GM19238 (cell line): ENCODE measurements at regions not wholly inside any gene's neighbourhood (a gene's known extent, or its start where the extent isn't known, plus 50 kb on each side); places are given as distances from the start of the nearest gene placed in this dataset.

Source experiments
- DNase-seq: peaks from one replicate; pipeline ENCODE4 v3.0.0; 2011; ENCODE audit warnings: low spot score; ENCODE audit not compliant: insufficient read length

DNA sequence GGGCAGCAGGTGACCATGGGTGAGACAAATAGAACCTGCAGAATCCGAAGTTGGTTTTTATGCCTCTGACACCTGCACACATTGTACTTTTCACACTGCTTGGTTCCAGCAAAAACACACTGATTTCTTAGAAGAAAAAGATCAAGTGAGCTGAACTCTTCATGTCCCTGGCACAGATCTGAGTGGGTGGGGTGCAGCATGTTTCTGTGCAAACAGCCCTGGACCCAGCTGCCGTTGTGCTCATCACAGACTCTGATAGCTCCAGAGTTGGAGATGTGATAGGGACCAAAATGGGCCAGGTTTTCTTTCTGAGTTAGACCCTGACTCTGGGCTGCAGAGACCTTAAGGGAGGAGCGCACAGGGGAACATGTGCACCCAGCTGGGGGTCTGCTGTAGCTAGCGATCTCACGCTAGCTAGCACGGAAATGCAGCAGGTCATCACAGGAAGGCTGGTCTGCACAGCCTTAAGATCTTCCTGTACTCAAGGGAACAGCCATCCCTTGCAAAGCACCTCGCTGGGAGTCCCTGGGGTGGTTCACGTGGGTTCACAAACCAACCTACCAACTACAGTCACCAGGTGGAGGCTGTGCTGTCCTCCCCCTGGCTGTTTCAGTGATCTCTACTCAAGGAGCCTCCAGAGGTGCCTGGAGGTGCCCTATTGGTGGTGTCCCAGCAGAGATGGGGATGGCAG, 291.1 kb downstream of the PTPRU start:
- DNase-seq: no peak

GRCh38 chr1:29525941-29526340, 289.6 kb downstream of the PTPRU start:
- DNase-seq: no peak

DNA sequence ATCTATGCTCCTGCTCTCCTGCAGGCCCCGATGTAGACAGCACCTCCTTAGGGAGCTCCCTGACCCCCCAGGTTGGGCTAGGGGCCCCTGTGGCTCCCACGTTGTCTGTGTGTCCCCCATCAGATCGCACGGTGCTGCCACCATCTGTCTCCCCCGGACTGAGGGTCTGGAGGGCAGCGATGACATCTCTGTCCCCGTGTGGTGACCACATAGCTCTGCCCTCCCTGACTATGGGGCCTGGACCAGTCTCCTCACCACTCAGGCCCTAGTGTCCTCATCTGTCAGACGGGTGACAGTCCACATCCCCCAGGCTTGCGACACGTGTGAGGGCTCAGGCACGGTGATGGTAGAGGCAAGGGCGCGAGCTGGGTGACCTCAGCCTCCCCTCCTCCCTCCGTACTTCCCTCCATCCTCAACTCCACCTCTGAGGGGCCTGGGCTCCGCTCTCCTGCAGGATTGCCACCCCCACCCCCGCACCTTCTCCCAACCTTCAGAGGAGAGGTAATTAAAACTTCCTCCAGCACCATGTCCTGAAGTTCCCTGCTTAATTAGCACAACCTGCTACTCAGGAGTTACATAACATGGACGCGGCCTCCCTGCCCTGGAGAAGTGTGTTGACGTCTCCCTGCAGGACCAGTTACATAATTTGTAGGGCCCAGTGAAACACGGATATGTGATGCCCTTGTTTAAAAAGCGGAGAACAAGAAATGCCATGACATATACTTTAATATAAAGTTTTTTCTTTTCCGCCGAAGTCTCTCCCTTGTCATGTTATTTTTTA, 288.2 kb downstream of the PTPRU start:
- DNase-seq: no peak

- DNase-seq: no peak
These were observed 287.3 kb downstream of the PTPRU start for GRCh38 chr1:29523576-29523975.

DNA sequence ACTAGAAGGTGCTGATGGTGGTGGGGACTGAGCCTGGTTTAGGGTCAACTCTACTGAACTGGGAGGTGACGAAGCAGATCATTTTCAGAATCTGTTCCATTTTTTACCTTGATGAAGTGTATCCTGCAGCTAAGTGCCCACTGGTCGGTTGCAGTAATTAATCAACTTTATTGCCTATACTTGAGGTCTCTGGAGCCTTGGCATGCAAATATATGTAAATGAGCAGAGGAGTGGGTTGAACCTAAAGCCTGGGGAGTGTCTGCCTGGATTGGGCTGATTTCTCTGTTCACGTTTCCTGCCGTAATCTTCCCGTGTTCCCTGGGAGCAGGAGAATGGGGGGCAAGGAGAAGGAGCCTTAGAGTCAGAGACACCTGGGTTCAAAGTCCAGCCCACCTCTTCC, 286.8 kb downstream of the PTPRU start:
- no peak for DNase-seq

DNA sequence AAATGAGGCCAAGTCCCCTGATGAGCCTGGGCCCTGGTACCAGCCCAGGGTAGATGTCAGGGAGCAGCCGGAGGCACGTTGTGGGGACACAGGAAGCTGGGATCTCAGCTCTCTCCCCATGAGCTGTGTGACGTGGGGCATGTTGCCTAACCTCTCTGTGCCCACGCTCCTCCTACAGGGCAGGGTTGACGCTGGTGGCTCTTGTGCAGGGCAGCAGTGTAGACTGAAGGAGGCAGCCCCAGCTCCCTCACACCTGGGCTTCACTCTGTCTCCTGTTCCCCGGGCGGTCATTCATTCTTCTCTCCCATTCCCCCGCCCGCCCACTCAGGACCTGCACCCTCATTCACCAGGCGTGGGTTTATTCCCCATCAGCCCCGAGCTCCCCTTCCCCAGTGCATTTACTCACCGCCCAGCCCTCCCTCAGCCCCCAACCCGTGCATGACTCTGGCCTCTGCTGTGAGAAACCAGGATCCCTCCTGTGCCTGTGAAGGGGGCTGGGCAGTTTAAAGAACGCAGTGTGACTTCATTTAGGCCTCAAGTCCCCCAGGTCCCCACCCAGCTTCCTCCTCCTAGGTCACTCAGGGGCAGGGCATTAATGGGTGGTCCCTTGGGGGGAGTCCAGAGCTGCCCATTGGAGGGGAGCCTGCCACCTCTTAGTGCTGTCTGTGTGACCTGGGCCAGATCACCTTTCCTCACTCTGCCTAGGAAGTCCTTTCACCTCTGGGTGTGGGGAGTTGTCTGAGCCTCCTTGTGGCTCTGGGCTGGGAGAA, 285.7 kb downstream of the PTPRU start:
- no peak for DNase-seq

GRCh38 chr1:29521438-29521715, 285.1 kb downstream of the PTPRU start:
- DNase-seq: no peak

DNA sequence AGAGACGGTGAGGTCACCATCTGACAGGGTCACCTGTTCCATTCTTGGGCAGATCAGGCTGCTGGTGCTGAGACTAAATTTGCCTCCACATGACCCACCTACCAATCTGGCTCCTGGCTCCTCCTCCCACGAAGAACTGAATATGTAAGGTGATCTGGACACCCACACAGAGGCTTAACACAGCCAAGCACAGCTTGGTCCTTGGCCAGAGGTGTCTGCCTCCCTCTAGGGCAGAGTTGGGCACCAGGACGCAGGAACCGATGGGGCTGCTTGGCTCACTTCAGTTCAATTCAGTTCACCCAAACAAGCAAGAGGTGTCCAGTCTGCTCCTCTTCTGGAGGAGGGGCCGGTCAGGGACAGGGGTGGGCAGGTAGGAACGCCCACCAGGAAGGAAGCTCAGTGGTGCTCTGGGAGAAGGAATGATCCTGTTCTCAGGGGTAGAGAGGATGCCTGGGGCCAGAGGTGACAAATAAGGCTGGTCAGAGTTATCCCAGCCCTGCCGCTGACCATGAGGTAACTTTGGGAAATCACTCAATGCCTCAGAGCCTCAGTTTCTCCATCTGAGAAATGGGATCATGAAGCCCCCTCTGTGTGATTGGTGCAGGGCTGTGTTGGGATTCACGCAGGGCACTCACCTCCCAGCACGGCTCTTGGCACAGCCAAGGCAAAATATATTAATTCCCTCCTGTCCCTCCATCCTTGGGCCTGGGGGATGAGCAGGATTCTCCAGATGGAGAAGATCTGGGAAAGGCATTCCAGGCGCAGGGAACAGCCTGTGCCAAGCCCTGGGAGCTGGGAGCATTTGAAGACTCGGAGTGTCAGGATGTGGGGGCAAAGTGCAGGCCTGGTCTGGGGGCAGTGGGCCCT, 284.5 kb downstream of the PTPRU start:
- DNase-seq: no peak

DNA sequence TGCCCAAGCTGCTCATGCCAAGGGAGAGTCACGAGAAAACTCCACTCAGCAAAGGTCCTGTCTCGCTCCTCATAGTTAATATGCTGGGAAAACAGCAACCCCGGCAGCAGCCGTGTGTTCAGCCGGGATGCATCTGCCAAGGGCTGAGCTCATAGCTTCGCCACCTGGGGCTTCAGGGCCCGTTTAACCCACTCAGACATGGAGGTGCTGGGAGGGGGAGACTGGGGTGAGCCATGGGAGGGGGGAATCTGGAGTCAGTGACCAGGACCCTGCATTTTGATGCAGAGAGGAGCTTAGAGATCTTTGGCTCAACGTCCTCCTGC, 283.4 kb downstream of the PTPRU start:
- DNase-seq: no peak

GRCh38 chr1:29519108-29519787, 282.9 kb downstream of the PTPRU start:
- DNase-seq: no peak

GRCh38 chr1:29518183-29518835, 282.0 kb downstream of the PTPRU start:
- no peak for DNase-seq

GRCh38 chr1:29517251-29518086, 281.1 kb downstream of the PTPRU start:
- no peak for DNase-seq

DNA sequence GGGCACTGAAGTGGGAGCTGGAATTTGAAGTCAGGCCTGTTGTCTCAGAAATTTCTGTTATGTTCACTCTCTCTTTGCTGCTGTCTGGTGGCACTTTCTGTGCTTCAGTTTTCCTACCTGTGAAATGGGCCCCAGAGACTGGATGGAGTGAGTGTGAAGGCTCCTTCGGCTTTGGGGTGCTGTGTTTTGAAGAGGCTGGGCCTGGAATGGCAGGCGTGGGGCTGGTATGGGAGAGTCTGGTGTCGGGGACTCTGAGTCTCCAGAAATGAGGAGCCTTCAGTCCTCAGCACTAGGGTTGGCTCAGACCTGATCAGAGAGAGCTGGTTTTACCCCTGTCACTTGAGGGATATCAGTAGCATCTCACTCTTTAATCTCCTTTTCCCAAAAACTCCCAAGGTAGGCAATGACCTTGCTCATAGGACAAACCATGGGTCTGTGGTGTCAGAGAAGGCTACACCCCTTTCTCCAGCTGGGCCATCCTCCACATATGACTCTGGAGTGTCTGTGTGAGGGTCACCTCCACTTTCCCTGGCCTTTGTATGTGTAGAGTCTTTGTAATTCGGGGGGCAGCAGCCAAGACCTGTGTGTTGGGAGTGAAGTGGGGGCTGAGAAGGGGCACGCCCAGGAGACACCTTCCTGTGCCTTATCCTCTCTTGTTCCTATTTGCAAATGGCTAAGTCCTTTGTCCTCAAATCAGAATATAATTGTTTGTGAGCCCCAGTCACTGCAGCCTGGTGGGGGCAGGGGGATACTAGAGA, 279.9 kb downstream of the PTPRU start:
- DNase-seq: no peak

DNA sequence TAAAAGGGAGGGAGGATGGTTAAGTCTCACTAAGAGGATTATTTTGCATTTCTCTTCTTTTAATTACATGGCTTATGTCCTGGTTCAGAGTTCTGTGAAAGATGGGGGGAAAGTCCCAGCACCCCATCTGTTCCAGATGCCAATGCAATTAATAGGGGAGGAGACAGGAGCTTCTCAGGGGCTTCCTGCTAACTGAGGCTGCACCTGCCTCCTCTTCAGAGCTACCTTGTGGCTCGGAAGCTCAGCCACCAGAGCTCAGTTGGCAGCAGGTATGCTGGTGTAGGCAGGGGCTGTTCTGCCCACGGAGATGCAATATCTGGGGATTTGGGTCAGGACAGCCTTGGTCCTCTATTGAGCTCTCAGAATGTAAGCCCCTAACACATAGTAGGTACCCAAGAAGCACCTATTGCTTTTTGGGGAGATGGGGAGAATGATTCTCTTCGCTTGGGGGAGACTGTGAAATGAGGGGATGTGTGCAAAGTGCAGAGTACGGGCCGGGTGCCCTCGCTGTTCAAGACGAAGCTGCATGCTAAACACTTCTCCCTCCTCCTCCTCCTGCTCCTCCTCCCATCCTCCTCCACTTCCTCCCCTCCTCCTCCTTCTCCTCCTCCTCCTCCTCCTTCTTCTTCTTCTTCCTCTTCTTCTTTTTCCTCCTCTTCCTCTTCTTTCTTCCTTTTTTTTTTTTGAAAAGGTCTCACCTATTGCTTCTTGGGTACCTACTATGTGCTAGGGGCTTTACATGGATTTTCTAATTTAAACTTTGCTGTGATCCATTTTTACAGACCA, 279.0 kb downstream of the PTPRU start:
- DNase-seq: no peak

DNA sequence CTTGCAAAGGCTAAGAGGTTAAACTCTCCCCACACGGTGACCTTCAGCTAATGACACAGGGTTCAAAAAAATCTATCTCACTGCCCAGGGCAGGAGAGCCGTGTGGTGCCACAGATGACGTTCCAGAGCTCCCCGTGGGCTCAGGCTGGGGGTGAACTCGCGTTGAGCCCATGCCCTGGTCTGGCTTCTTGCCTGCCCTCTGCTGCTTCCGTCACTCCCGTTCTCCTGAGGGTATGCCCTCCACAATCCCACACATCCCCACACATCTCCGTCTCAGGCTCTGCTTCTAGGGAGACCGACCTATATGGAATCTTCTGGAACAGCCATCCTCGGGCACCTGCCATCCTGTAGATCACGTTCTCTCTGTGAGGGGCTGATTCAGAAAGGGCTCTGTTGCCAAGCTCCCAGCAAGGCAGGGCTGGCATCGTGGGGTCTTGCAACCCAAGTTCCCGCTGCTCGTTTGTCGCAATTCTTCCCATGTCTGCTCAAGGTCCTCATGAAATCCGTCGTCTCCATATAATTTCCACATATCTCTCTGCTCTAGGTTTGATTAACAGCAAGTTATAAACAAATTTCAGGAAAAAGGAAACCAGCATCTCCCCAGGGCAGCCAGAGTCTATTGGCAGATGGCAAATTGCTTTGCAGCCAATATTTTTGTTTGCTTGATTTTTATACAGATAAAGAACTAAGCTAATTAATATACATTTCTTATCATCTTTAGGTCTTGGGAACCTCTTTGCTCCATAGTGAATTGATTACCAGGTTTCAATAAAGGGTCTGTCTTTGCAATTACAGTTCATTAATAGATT, 278.2 kb downstream of the PTPRU start:
- DNase-seq: no peak

- DNase-seq: peak; percentile 8
These were observed 277.0 kb downstream of the PTPRU start for GRCh38 chr1:29513357-29513756.

DNA sequence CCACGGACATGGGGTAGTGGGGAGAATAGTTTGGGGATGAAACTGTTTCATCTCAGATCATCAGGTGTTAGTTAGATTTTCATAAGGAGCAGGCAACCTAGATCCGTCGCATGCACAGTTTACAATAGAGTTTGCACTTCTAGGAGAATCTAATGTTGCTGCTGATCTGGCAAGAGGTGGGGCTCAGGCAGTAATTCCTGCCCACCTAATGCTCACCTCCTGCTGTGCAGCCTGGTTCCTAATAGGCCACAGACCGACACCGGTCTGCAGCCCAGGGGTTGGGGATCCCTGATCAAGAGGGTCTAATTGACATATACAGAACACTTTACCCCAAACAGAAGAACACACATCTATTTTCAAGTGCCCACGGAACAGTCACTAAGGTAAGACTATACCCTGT, 275.1 kb downstream of the PTPRU start:
- DNase-seq: no peak
